Heart right ventricle (tissue), 16 donors: ENCODE measurements at regions not wholly inside any gene's neighbourhood (a gene's known extent, or its start where the extent isn't known, plus 50 kb on each side); places are given as distances from the start of the nearest gene placed in this dataset.

Experiments
- ATAC-seq, 8 donors: fragments of 200-7000 bp; cut with Tn5 transposase; one replicate each; pipeline ENCODE4 v1.9.1; 2020; ENCODE audit warnings: mild to moderate bottlenecking in 8 of 8, moderate library complexity in 8 of 8, moderate number of reproducible peaks in 1 of 8
- DNase-seq, 2 donors: peaks; one replicate each; pipeline ENCODE4 v3.0.0-alpha.2; 2020
- H3K27ac ChIP-seq, 10 donors: fragments of 200-600 bp; sonication (generic) in 2 of 10; one replicate each; pipeline versions ENCODE4 v1.5.0 to v1.8.0; 2020 to 2022; ENCODE audit warnings: mild to moderate bottlenecking in 3 of 10
- H3K27me3 ChIP-seq, 7 donors: fragments of 200-600 bp; one replicate each; pipeline ENCODE4 v1.8.0; 2021 to 2022; ENCODE audit warnings: mild to moderate bottlenecking in 2 of 7
- H3K36me3 ChIP-seq, 9 donors: fragments of 200-600 bp; sonication (generic) in 1 of 9; one replicate each; pipeline versions ENCODE4 v1.5.0 to v1.8.0; 2020 to 2022; ENCODE audit warnings: mild to moderate bottlenecking in 2 of 9
- H3K4me1 ChIP-seq, 9 donors: fragments of 200-600 bp; sonication (generic) in 1 of 9; one replicate each; pipeline versions ENCODE4 v1.5.0 to v1.8.0; 2020 to 2022; ENCODE audit warnings: mild to moderate bottlenecking in 4 of 9
- H3K4me3 ChIP-seq, 10 donors: fragments of 200-600 bp; sonication (generic) in 2 of 10; one replicate each; pipeline versions ENCODE4 v1.5.0 to v1.8.0; 2020 to 2022; ENCODE audit warnings: mild to moderate bottlenecking in 7 of 10, moderate library complexity in 2 of 10
- H3K9me3 ChIP-seq, 11 donors: fragments of 200-600 bp in 10 of 11; sonication (generic) in 2 of 11; one replicate each; pipeline versions ENCODE4 v1.5.0 to v1.8.0; 2013 to 2022; ENCODE audit warnings: mild to moderate bottlenecking in 2 of 11, control low read depth in 1 of 11, moderate library complexity in 1 of 11
- WGBS, 2 donors: extraction: QIAGEN DNeasy Blood & Tissue Kit; methylation state at CpG; one replicate each; pipeline ENCODE4 v1.1.7; 2013; ENCODE audit warnings: inconsistent platforms in 1 of 2; 5-methylcytosine and 5-hydroxymethylcytosine counted together
- intact Hi-C, 10 donors: fragments of 100-400 bp; cut with DNase I; formaldehyde crosslinking; loops; one replicate each; pipeline versions ENCODE4 v1.11.1 to v1.14.2; 2022
- TF ChIP-seq, protein P1 (sequence below), 9 donors: fragments of 200-600 bp; sonication (generic) in 2 of 9; IDR thresholded peaks; one replicate each; pipeline versions ENCODE4 v1.5.0 to v1.8.0; 2021 to 2022; ENCODE audit warnings: antibody characterized with exemption in 9 of 9, mild to moderate bottlenecking in 5 of 9, moderate library complexity in 1 of 9
- donor health status: Arrhythmogenic right ventricular cardiomyopathy.
- donor health status: ischemic (EF 13 %, LVEDD 7.1; RV severe dilation, severe dysfunction).
- donor health status: healthy with polysubstance abuse.
- donor health status: DM: no; HTN: yes; CAD: no.
- donor health status: DM: no; HTN: no; CAD: no.
- donor health status: ischemic (EF 25% LVEDD 6.9; RV normal size, moderate dysfunction).
- donor health status: ischemic (EF 25% LVEDD 5.7; RV mildly dilated, moderate dysfunction).
- donor health status: healthy.
- donor health status: DM: yes; HTN: yes; CAD: no.
- donor health status: Ischemic cardiomyopathy.
- donor health status: ischemic (EF 35%, LVEDD 5.7; RV mildly dilated, moderate dysfunction).
- donor health status: nonischemic (EF 11% LVEDD 7.7; RV severe dilation, severe dysfunction).
- donor health status: DM: yes; HTN: yes; CAD: no.
- donor health status: PGD.
- donor health status: ischemic (EF 29% LVEDD 5.4; RV normal size, mild dysfunction).
- donor health status: nonischemic (EF 23%, LVEDD 6.1; RV moderate dilation, normal function).

DNA sequence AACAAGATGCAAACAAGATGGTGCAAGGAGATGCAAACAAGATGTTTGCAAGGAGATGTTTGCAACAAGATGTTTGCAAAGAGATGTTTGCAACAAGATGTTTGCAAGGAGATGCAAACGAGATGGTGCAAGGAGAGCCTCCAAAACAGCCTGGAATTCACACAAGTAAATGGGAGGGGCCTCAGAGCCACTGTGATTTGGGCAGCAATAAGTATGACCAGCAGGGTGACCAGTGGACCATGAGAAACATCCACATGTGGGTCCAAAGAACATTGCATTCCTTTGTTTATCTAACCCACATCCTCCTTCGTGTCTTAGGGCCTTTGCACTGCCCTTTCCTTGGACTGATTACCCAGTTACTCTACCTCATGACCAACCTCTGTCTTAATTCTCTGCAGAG is 162.9 kb downstream of the PLPP3 start:
- H3K4me1 ChIP-seq = peaks cover 5 to 65% (median 15%) of the 10 kb centered on the region in 9 donors
- H3K27ac ChIP-seq = no peak overlapping the region
- 56 to 69% methylated on average over 2 of the region's 2 CpGs for WGBS, 2 donors

DNA sequence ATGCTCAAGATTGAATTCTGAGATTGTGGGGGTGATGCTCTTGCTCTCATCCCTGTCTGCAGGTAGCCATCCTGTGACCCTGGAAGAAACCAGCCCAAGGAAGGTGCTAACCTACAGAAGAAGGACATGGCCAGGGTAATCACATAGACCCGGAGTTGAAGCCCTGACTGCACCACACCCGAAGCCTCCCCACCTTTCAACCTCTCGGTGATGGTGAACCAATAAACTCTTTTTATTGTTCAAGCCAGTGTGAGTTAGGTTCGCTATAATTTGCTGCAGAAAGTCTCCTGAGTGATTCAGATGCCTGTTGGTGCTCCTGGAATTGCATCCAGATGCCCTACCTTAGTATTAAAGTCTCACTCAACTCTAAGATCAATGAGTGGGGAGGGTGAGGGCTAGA is 163.6 kb downstream of the PLPP3 start:
- no peaks in the 10 kb centered on the region for H3K9me3 ChIP-seq
- no peaks in the 10 kb centered on the region for H3K36me3 ChIP-seq
- no peak overlapping the region for H3K4me3 ChIP-seq
- intact Hi-C loops = loop anchor here in 4 of 10 donors (5.0 to 10.0 kb wide), 5 partner anchors 59 to 1038 kb away; partner anchors contain the start of gene PLPP3 (in 4 of the 4)
- ATAC-seq (no peak), DNase-seq (no peak)
- peaks cover 5 to 73% (median 15%) of the 10 kb centered on the region in 9 donors for H3K4me1 ChIP-seq
- WGBS, 2 donors = 94 to 98% methylated on average over 4 of the region's 4 CpGs
- peak overlapping the region in 1 of 10 donors; percentile 7 for H3K27ac ChIP-seq
- TF ChIP-seq, protein P1, sequence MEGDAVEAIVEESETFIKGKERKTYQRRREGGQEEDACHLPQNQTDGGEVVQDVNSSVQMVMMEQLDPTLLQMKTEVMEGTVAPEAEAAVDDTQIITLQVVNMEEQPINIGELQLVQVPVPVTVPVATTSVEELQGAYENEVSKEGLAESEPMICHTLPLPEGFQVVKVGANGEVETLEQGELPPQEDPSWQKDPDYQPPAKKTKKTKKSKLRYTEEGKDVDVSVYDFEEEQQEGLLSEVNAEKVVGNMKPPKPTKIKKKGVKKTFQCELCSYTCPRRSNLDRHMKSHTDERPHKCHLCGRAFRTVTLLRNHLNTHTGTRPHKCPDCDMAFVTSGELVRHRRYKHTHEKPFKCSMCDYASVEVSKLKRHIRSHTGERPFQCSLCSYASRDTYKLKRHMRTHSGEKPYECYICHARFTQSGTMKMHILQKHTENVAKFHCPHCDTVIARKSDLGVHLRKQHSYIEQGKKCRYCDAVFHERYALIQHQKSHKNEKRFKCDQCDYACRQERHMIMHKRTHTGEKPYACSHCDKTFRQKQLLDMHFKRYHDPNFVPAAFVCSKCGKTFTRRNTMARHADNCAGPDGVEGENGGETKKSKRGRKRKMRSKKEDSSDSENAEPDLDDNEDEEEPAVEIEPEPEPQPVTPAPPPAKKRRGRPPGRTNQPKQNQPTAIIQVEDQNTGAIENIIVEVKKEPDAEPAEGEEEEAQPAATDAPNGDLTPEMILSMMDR (IDR thresholded peaks at IDR 0.05) = no peak
- no peaks in the 10 kb centered on the region for H3K27me3 ChIP-seq

More for the DNA sequence above, 162.9 kb downstream of the PLPP3 start:
- intact Hi-C loops = loop anchor here in 4 of 10 donors (5.0 to 10.0 kb wide), 5 partner anchors 58 to 1039 kb away; partner anchors contain the start of gene PLPP3 (in 4 of the 4)
- Histone ChIP-seq H3K36me3 (no peaks in the 10 kb centered on the region), H3K4me3 (no peak overlapping the region), H3K27me3 (no peaks in the 10 kb centered on the region), H3K9me3 (no peaks in the 10 kb centered on the region)
- TF ChIP-seq, protein P1 (IDR thresholded peaks at IDR 0.05) = no peak
- ATAC-seq = no peak
- DNase-seq = no peak

DNA sequence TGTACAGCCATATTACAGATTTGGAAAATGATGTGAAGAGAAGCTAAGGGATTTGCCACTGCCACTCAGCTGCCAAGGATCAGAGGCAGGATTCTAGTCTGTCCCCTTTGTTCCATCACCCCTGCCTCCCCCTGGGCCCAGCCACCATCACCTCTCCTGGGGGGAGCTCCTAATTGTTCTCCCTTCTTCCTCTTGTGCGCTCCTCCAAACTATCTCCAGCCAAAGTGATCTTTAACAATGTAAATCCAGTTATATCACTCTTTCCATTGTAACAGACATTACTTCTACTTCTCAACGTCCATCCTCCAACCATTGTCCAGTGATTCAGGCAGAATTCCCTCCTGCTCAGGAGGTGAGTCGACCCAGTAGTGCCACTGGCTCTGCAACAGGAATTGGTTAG is 164.1 kb downstream of the PLPP3 start:
- Histone ChIP-seq H3K9me3 (no peaks in the 10 kb centered on the region), H3K4me1 (peaks cover 5 to 78% (median 15%) of the 10 kb centered on the region in 9 donors), H3K36me3 (no peaks in the 10 kb centered on the region), H3K27ac (peak overlapping the region in 1 of 10 donors; percentile 7), H3K4me3 (no peak overlapping the region), H3K27me3 (no peaks in the 10 kb centered on the region)
- ATAC-seq (no peak), DNase-seq (no peak)
- WGBS, 2 donors = 69 to 78% methylated on average over 3 of the region's 3 CpGs
- intact Hi-C loops = loop anchor here in 4 of 10 donors (5.0 to 10.0 kb wide), 5 partner anchors 60 to 1038 kb away; partner anchors contain the start of gene PLPP3 (in 4 of the 4)
- TF ChIP-seq, protein P1 (IDR thresholded peaks at IDR 0.05) = no peak

DNA sequence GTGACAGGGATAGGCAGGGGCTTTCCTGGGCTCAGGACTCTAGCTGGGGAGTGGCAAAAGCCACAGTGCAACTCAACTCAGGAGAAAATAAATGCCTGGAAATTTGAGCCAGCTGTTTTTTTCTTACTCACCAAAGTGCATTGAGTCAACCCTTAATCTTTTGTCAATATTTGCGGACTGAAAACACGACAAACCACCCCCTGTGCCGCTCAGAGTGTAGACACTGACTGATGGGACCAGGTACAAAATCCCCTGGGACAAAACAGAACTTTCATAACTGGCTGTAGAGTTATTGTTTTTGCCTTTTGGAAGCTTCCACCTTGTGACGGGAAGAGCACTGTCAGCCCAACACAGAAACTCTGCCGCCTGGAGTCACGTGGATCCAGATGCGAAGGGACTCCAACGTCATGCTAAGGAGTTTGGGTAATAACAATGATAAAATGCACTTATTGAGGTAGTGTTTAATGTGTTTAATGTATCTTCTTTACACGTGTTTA is 164.6 kb downstream of the PLPP3 start:
- TF ChIP-seq, protein P1 (IDR thresholded peaks at IDR 0.05) = peak in 1 of 9 donors; percentile 10
- DNase-seq (no peak), ATAC-seq (no peak)
- H3K36me3 ChIP-seq = no peaks in the 10 kb centered on the region
- H3K4me3 ChIP-seq = no peak overlapping the region
- H3K4me1 ChIP-seq = peaks cover 5 to 82% (median 15%) of the 10 kb centered on the region in 9 donors
- WGBS, 2 donors = 62 to 69% methylated on average over 9 of the region's 9 CpGs
- intact Hi-C loops = loop anchor here in 6 of 10 donors (5.0 to 10.0 kb wide), 7 partner anchors 43 to 1037 kb away; partner anchors contain the start of gene PLPP3 (in 6 of the 6)
- no peaks in the 10 kb centered on the region for H3K27me3 ChIP-seq
- H3K27ac ChIP-seq = peak overlapping the region in 1 of 10 donors; percentile 7
- H3K9me3 ChIP-seq = no peaks in the 10 kb centered on the region
